Dermis microvascular lymphatic vessel endothelial cell (primary cell): ENCODE measurements at regions not wholly inside any gene's neighbourhood (a gene's known extent, or its start where the extent isn't known, plus 50 kb on each side); places are given as distances from the start of the nearest gene placed in this dataset.

Experiments used
- DNase-seq, 2 donors: peaks; one replicate each; pipeline versions ENCODE4 v3.0.0 to v3.0.0-alpha.2; 2010; ENCODE audit warnings: low read depth in 2 of 2

GRCh38 chr1:224565186-224565585 is 50.9 kb upstream of the CNIH3 start:
- peak in 1 of 2 donors; percentile 73 for DNase-seq

DNA sequence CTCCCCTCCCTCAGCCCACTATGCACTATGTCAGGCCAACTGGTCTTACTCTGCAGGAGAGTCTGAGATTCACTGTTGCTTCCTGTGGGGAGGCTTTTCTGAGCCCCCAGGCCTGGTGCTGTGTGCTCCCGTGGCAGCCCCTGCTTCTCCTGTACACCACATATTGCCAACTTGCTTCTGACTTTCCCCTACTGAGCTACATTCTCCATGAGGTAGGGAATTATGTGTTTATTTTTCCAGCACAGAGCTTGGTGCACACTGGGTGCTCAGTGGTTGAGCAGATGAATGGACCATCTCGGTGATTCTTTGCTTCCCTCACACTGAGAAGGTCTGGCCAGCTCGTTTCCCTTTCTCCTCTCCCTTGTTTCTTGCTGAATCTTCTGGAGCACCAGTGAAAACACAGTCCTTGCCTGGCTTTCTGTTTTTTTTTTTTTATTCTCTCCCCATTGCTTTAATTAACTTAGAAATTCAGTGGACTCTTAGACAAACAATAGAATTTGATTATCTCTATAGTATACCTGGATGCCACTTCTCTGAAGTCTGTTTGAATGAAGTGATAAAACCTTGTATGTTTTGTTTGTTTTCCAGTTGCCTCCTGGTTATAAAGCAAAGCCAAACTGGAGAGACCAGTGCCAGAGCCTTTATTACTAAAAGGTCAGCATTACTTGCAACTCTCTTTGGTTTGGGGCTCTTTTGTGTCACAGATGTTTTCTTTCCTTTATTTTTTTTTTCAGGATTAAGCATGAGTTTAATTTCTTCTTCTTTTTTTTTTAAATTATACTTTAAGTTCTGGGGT is 50.3 kb upstream of the CNIH3 start:
- no peak for DNase-seq
